ENCODE measurements at regions not wholly inside any gene's neighbourhood (a gene's known extent, or its start where the extent isn't known, plus 50 kb on each side); places are given as distances from the start of the nearest gene placed in this dataset.

DNA sequence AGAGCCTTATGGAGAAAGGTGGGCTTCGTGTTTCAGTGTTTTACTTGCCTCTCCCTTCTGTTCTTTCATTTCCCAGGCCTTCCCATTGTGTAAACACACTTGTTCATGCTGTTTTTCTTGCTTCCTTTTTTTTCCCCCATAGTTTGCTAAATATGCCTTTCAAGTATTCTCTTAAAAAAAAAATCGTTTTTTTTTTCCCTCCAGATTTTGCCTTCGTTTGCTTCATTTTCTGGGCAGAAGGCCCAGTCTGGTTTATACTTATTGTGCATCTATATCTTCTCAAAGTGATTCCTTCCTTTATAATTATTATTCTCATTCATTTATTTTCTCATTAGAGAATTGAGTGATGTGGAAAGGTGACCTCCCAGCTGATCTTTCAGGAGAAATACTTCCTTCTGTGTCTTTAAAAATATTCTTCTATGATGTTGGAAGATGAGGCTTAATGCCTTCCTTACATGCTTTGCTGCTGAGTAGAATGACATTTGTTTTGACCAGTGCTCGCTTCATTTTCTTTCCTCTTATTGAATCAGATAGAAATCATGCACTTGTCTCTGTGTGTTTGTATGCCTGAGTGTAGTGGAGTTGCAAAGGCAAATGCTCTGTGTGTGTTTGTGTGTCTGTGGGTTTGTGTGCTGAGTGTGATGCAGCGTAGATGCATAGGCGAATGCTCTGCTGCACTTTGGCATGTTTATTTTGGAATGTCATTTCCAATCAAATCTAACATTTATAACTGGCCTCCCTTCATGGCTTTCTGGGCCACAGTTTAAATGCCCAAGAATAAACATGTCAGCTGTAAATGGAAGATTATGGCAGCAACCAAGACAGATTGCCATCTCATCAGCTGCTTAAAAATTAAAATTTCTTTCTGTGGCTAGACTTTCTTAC lies 591.4 kb downstream of the FGF9 start:
- no peak for DNase-seq

DNA sequence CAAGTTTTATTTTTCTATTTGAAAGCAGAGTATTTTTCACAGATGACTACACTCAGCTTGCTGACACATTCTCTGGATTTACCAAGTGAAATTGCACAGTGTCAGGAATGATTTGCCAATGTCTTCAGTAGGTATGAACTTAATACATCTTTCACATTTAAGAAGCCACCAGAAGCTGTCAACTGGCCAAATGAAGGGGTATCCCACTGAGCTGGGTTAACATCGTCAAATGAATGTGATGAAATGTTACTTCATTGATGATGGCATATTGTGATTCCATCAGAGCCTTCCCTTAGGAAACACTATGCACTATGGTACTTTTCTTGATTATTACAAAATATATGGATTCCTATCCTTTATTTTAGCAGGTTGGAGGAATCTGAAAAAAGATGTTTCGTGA lies 592.3 kb downstream of the FGF9 start:
- no peak for DNase-seq

DNA sequence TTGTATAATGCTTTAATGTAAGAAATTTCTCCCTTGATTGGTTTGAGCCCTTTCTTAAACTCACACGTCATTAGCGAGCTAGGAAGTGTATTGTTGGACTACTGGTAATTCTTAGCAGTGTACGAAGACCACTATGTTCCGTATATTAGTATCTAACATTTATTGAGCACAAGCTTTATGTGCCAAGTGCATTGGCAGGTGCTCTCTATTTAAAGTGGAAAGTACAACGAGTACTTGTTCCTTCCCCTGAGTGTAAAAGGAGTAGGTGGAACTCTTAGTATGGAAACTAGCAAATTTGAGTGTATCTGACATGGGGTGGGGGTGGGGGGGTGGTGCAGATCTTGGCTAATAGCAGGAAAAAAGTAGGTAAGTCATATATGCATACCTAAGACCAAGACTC lies 594.7 kb downstream of the FGF9 start:
- no peak for DNase-seq

DNA sequence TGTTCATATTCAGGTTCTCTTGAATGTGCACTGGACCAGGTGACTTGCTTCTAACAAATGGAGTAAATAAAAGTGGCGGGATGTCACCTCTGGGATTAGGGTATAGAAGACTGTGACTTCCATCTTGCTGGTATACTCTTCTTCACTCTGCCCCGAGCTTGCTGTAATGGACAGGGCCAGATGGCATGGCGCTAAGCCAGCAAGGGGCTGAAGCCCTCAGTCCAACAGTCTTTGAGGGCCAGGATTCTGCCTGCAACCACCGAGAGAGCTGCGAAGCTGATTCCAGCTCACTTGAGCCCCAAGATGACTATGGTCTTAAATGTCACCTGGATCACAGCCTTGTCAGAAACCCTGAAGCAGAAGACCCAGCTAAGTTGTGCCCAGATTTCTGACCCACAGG lies 600.0 kb downstream of the FGF9 start:
- DNase-seq: no peak

DNA sequence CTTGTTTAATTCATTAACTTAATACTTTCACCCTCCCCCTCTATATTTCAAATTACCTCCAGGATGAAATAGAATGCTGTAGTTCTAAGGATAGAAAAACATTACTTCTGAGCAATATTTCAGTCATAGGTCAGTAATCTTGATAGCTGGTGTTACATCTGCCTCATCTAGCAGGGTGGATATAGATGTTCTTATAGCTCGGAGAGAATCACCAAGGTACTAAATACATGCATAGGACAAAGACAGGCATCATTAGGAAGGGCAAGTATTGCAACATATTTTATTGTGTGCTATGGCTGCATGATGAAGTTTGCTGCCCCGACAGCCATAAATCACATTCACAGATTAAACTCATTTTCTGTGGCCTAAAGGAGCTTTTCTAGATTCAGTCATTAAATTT lies 601.0 kb downstream of the FGF9 start:
- DNase-seq: no peak

DNA sequence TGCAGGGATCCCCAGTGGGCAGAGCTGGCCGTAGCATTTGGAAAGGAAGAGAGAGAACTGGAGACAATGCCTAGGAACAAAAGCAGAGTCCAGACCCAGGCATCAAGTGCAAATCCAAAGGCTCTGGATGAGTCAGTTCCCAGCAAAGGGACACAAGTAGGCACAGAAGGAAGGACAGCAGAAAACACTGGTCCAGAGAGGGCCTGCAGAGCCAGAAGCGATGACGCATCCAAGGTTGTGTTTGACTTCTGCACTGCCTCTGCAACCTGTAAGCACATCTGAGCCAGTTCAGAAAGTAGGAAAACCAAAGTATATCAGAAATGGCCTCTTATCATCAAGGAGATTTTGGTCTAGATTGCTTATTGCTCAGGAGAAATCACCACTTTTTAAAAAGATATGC lies 604.5 kb downstream of the FGF9 start:
- no peak for DNase-seq

DNA sequence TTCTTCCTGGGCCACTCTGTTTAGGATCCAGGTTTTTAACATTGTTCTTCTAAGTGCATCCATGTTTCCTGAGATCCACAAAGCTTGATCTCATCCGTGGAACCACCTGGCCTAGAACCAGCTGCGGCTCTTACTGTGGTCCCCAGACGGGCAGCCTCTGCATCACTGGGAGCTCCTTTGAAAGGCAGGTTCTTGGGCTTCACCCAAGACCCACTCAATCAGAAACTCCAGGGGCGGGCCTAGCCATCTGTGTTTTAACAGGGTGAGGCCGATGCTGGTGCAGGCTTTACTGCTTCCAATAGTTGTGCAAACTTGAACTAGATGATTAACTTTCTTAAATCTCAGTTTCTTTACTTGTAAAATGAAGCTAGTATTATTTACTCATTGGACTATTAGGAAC lies 605.7 kb downstream of the FGF9 start:
- no peak for DNase-seq

DNA sequence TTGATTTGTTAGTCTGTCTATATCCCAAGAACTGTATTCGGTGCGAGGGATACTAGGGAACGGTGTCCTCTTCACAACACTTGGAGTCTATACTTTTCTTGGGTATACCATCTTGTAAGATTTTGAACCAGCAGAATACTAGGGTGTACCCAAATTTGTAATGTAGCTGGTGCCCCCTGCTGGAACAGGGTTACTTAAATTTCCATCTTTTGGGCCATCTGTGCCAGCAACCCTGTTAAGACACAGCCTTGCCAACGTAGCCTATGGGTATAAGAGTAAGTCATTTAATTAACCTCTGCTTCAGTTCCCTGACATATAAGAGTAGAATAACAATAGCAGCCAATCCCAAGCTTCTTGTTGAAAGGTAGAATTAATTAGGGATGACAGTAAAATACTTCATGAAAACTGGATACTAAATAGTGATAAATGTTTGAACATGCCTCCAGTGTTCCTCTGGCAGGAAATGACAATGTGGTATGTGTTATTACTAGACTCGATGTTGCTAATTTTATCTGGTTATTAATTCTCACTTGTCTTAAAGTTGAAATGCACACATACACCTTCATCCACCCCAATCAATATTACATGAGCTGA lies 607.6 kb downstream of the FGF9 start:
- peak; percentile 76 for DNase-seq

DNA sequence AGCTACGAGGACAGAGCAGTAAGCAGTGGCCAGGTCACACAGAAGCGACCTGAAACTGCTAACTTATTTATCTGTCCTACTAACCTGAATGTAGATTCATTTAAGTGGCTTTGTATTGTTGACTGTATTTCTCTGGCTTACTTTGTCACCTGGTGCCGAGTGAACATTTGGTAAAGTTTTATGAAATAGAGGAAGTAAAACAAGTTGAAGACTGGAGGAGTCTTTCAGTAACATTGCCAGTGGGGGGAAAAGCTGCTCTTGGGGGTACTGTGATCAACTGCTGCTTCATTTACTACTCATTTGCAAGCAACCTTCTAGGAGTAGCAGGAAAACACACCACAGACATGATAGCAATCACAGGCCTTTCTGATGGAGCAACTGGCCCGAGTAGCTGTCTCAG lies 615.0 kb downstream of the FGF9 start:
- no peak for DNase-seq

DNA sequence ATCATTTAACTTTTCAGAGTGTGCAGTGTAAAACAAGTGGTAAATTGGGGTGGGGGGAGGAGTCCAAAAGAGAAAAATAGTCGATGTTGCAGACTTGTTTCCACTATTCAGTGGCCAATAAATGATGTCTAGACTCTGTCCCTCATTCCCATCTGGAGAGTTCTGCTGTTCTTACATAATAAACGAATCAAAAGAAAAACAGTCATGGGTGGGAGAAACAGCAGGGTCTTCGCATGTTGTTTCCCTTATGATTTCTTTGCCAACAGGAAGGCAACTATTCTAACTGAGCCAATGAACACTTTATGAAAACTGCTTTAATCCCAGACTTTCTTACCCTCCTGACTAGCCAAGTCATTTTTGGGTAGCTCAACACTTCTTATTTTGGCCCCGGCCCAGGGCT lies 615.5 kb downstream of the FGF9 start:
- DNase-seq: no peak

DNA sequence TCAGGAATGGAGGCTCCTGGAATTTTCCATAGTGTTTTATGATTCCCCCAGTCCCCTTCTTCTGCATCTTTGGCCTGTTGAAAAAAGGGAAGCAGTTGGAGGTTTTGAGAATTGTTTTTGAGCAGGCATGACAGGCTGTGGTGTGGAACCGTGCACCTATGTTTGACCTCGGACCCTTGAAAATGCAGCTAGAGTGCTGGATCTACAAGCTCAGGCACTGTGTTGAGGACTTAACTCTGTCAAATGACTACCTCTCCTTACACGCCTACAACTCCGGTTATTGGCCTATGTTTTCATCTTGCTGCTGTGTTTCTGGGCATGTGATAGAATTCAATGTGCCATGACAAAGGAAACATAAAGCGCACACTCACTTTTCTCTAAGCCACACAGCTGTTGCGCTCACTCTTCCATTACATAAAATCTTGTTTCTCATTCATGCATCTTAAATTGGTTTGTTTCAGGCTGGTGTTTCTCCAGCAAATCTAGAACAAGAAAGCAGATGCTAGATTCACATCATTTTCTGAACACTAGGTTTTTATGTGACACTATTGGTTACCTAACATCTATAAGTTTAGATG lies 616.6 kb downstream of the FGF9 start:
- no peak for DNase-seq

DNA sequence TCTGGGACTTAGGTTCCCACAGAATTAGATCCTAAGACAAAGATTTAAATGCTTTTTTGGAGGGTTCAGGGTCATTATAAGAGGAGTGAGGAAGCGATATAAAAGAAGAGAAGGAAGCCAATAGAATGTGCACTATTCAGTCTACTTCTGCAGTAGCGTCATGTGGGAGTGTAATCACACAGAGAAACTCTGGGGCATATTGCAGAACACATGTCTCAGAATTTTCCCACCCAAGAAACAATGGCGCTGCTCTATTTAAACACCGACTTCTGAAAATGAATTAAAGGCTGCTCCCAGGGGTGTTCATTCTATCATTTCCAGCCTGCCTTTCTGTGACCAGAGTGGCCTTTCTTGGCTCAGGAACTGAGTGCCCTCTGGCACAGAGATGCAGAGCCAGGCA lies 617.6 kb downstream of the FGF9 start:
- no peak for DNase-seq

DNA sequence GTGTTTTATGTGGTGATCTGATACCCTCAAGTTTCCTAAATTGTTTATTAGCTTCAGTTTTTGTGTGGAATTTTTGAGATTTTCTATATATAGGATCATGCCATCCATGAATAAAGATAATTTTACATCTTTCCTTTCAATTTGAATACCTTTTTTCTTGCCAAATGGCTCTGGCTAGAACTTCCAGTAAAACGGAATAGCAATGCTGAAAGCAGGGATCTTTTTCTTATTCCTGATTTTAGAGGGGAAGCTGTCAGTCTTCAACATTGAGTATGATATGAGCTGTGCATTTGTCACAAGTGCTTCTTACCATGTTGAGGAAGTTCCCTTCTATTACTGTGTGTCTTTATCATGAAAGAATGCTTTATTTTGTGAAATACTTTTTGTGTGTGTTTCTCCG lies 618.8 kb downstream of the FGF9 start:
- DNase-seq: no peak

DNA sequence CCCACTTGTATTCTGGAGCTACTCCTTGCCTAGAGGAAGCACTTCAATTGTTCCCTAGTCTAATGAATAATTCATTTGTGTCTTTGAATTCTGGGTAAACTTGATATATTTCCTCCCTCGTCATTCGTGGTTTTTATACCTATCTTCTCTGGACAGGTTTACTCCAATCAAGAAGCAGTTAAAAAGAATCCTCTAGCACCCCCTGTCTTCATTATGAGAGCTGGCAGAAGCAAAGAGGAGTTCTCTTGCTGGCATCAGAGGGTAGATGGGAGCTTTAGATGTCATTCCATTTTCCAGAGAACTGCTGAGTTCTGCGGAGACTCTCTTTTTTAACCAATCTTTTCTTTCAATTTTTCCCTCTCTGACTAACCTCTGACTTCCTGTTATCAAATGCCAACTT lies 627.7 kb downstream of the FGF9 start:
- no peak for DNase-seq

DNA sequence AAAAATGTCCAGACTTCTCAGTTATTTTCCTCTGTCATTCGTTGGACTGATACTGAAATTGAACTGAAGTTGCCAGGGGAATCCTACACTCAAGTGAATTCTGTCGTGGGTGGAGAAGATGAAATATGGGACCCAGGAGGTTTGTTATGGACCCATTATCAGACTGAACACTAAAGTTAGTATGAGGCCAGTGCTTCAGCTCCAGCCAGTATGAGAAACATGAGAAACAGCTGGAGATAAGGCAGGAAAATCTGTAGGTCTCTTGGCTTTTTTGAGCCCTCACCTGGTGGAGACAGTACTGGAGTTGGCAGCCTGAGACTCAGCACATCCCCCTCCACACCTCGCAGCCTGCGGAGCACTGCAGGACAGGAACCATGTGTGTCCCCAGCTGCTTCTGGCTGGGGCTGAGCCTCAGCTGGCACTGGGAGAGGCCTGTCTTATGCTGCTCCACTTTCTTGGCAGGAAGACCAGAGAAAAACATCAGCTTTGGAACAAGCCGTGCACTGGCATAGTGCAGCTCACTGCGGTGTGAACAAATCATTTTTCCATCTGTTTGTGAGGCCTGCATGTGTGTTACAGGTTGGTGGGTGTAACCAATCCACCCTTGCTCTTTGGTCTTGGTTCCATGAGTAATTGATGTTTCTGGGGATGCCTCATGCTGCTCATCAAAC lies 641.0 kb downstream of the FGF9 start:
- no peak for DNase-seq

DNA sequence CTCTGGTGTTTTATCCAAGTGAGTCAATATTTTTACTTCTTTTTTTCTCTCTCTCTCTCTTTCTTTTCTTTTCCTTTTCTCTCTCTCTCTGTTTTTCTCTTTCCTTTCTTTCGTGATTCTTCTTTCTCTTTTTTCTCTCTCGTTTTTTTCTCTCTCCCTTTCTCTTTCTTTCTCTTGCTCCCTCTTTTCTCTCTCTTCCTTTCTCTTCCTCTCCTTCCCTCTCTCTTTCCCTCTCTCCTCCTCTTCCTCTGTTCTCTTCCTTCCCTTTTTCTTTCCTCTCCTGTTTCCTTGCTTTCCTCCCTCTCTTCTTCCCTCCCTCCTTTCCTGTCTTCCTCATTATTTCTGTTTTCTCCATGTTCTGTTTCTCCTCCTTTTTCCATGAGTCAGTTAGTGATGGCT lies 641.5 kb downstream of the FGF9 start:
- no peak for DNase-seq

DNA sequence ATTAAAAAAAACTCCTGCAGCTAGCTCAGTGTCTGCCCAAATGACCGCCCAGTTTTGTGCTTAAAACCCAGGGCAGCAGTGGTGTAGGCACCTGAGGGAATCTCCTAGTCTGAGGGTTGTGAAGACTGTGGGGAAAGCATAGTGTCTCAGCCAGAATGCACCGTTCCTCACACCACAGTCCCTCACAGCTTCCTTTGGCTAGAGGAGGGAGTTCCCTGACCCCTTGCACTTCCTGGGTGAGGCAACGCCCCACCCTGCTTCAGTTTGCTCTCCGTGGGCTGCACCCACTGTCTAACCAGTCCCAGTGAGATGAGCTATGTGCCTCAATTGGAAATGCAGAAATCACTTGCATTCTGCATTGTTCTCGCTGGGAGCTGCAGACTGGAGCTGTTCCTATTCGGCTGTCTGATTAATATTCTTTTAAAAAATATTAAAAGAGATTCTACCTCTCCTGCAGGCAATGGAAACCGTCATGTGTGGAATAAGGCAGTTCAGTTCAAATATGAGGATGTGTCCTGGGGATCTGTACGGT lies 645.7 kb downstream of the FGF9 start:
- no peak for DNase-seq

DNA sequence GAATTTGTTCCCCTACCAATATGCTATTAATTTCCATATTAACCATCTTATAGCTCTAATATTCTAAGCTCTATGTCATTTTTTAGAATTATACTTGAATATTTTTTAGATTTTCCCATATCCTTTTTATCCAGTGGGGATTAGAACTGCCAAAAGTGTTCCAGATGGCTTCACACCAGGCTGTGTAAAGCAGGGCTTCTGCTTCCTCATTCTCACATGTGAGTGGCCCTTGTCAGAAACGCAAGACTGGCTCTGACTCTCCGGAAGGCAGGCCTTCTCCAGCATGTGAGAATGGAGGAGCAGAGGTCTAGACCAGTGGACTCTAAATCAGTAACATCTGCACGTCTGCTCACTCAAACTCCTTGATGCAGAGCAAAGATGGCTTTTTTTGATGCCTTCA lies 650.1 kb downstream of the FGF9 start:
- DNase-seq: no peak

DNA sequence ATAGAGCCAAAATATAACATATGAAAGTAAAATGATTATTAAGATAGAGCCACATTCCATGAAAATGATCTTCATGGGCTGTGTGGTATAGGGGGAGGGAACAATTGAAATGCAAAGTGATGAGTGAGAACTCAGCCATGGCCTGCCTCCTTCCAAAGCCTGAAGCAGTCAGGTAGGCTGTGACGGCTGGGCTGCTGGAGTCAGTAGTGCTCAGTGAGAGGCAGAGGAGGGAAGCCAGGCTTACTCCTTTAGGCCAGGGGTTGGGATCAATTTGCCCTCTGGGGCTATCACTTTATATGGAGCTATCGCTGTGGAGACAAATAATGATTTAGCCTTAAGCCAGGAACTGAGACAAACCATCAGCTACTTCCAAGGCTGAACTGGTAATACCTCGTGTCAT lies 654.9 kb downstream of the FGF9 start:
- no peak for DNase-seq

DNA sequence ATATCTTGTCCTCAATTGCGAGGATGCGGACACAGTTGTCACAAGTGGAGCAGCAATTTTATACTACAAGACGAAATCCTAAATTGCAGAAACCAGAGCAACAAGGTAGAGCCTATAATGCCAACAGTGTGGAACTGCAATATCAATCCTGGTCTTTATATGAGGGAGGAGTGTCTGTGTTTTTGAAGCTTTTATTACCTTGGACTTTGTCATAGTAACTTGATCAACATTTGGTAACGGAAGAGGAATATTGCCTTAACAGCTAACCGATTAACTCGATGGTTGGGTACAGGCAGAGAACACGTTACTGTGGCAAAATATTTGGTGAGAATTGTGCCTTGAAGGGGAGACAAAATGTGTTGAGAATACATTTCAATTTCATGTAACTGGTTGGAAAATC lies 661.5 kb downstream of the FGF9 start:
- DNase-seq: no peak

DNA sequence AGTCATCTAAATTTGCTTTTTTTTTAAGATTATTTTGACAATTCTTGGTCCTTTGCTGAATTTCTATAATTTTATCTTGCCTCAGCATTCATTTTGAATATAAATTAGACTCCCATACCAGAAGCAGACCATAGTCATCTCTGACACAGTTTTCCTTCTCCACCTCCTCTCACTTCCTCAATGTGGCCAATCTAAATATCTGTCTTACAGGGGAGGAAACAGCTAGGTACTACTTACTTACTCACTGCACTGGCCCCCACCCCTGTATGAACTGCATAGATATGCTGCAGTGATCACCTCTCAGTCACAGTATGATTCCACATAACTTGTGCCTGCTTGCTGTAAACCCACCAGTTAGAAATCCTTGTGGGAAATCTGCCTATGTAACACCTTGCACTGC lies 665.6 kb downstream of the FGF9 start:
- no peak for DNase-seq

DNA sequence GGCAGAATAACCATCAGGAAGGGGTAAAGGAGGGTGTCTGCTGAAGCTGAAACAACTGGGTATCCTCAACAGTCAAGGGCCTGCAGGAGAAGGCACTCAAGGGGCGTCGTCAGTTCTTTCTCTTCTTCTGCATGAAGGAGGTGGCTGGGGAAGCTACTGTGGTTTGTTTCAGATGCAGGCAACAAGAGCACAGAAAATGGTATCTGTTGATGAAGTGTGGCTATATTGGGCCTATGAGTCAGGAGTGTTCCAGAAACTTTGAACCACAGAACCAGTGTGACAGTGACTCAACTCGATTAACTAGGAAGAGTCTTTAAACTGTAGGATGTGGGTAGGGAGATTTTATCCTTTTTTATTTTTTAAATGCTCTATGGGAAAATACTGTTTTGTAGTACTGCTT lies 686.3 kb downstream of the FGF9 start:
- peak; percentile 4 for DNase-seq

DNA sequence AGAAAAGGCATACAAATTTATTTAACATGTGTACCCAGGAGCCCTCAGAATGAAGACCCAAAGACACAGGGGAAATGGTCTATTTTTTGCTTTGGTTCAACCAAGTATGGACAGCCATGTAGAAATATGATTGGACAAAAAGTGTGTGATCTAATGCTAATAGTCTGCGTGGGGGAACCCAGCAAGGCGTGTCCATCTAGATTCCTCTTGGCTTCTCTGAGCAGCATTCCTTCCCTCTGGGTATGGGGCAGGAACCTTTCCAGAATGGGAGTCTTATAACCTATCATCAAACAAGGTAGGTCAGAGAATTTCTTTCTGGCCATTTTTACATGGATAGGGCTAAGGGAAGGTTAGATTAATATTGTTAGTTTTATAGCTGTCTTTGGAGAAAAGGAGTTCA lies 698.2 kb downstream of the FGF9 start:
- DNase-seq: no peak

DNA sequence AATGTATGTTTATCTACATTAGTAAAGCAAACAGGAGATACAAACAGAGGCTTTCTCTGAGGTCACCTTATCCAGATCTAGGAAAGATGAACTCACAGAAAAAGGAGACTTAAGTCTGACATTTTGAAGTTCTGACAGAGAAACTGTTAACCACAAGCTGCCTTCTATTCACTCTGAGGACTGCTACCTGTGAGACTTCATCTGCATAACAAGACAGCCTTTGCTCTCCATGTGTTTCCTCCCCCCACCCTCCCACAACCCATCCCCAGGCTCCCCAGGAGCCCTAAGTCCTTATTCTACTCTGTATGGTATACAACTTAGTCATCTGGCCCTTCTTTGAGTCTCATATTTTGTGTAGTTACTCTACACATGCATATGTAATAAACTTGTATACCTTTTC lies 699.0 kb downstream of the FGF9 start:
- no peak for DNase-seq
